Right lobe of liver (tissue), 6 donors: ENCODE measurements at regions not wholly inside any gene's neighbourhood (a gene's known extent, or its start where the extent isn't known, plus 50 kb on each side); places are given as distances from the start of the nearest gene placed in this dataset.

Experiments used
- ATAC-seq, 4 donors: fragments of 200-7000 bp; cut with Tn5 transposase; one replicate each; pipeline ENCODE4 v1.9.1; 2020; ENCODE audit warnings: mild to moderate bottlenecking in 4 of 4, moderate library complexity in 4 of 4
- DNase-seq, 3 donors: peaks; one replicate each; pipeline ENCODE4 v3.0.0-alpha.2; 2020
- H3K27ac ChIP-seq, 3 donors: fragments of 200-600 bp; one replicate each; pipeline ENCODE4 v1.8.0; 2022
- H3K27me3 ChIP-seq, 2 donors: fragments of 200-600 bp; one replicate each; pipeline ENCODE4 v1.8.0; 2022
- H3K36me3 ChIP-seq, 4 donors: fragments of 200-600 bp; sonication (generic) in 1 of 4; one replicate each; pipeline versions ENCODE4 v1.5.1 to v1.8.0; 2017 to 2022; ENCODE audit warnings: control low read depth in 1 of 4
- H3K4me1 ChIP-seq, 4 donors: fragments of 200-600 bp; sonication (generic) in 1 of 4; one replicate each; pipeline versions ENCODE4 v1.5.1 to v1.8.0; 2017 to 2022; ENCODE audit warnings: control low read depth in 1 of 4
- H3K4me3 ChIP-seq, 3 donors: fragments of 200-600 bp; one replicate each; pipeline ENCODE4 v1.8.0; 2022
- H3K9me3 ChIP-seq, 4 donors: fragments of 200-600 bp; sonication (generic) in 1 of 4; one replicate each; pipeline versions ENCODE4 v1.5.1 to v1.8.0; 2017 to 2022; ENCODE audit warnings: control low read depth in 1 of 4
- POLR2A ChIP-seq: fragments of 450-650 bp; IDR thresholded peaks from one replicate; pipeline ENCODE4 v1.6.1; 2017; ENCODE audit warnings: antibody characterized with exemption, mild to moderate bottlenecking
- WGBS: methylation state at CpG from one replicate; pipeline ENCODE4 v1.1.6; 2018; ENCODE audit warnings: low coverage, low lambda C conversion rate; ENCODE audit not compliant: insufficient coverage; ENCODE audit errors: missing lambda C conversion rate; 5-methylcytosine and 5-hydroxymethylcytosine counted together
- intact Hi-C, 2 donors: fragments of 100-400 bp; cut with DNase I; formaldehyde crosslinking; loops; one replicate each; pipeline versions ENCODE4 v1.11.2 to v1.14.1; 2022
- TF ChIP-seq, protein P1 (sequence below), 4 donors: fragments of 200-600 bp in 3 of 4; fragments of 450-650 bp in 1 of 4; IDR thresholded peaks; one replicate each; pipeline versions ENCODE4 v1.5.1 to v1.8.0; 2016 to 2022; ENCODE audit warnings: antibody characterized with exemption in 4 of 4, mild to moderate bottlenecking in 2 of 4
- donor health status: DM: no; HTN: yes; CAD: no.
- donor health status: DM: no; HTN: no; CAD: no.
- donor health status: DM: no; HTN: no; CAD: no.
- donor health status: DM: no; HTN: yes; CAD: no.
- donor health status: DM: no; HTN: yes; CAD: no.

GRCh38 chr4:180284267-180284666, 1958.9 kb upstream of the TENM3 start:
- H3K4me1 ChIP-seq = no peaks in the 10 kb centered on the region
- no peak overlapping the region for H3K27ac ChIP-seq
- DNase-seq (no peak), ATAC-seq (no peak)
- no peaks in the 10 kb centered on the region for H3K27me3 ChIP-seq
- intact Hi-C loops = no loop called here
- TF ChIP-seq, protein P1, sequence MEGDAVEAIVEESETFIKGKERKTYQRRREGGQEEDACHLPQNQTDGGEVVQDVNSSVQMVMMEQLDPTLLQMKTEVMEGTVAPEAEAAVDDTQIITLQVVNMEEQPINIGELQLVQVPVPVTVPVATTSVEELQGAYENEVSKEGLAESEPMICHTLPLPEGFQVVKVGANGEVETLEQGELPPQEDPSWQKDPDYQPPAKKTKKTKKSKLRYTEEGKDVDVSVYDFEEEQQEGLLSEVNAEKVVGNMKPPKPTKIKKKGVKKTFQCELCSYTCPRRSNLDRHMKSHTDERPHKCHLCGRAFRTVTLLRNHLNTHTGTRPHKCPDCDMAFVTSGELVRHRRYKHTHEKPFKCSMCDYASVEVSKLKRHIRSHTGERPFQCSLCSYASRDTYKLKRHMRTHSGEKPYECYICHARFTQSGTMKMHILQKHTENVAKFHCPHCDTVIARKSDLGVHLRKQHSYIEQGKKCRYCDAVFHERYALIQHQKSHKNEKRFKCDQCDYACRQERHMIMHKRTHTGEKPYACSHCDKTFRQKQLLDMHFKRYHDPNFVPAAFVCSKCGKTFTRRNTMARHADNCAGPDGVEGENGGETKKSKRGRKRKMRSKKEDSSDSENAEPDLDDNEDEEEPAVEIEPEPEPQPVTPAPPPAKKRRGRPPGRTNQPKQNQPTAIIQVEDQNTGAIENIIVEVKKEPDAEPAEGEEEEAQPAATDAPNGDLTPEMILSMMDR (IDR thresholded peaks at IDR 0.05) = no peak
- no peak for TF ChIP-seq POLR2A
- H3K36me3 ChIP-seq = no peaks in the 10 kb centered on the region
- H3K9me3 ChIP-seq = no peaks in the 10 kb centered on the region
- H3K4me3 ChIP-seq = no peak overlapping the region
- WGBS = 57% methylated on average over 3 of the region's 3 CpGs

- Histone ChIP-seq H3K4me1 (no peaks in the 10 kb centered on the region), H3K4me3 (no peak overlapping the region), H3K27ac (no peak overlapping the region), H3K27me3 (no peaks in the 10 kb centered on the region), H3K36me3 (no peaks in the 10 kb centered on the region), H3K9me3 (no peaks in the 10 kb centered on the region)
- TF ChIP-seq, protein P1 (IDR thresholded peaks at IDR 0.05) = no peak
- no peak for TF ChIP-seq POLR2A
- intact Hi-C loops = no loop called here
- 50% methylated on average over 1 of the region's 1 CpG for WGBS
- ATAC-seq = no peak
- DNase-seq = no peak
These were observed 1957.4 kb upstream of the TENM3 start for GRCh38 chr4:180285796-180286195.

DNA sequence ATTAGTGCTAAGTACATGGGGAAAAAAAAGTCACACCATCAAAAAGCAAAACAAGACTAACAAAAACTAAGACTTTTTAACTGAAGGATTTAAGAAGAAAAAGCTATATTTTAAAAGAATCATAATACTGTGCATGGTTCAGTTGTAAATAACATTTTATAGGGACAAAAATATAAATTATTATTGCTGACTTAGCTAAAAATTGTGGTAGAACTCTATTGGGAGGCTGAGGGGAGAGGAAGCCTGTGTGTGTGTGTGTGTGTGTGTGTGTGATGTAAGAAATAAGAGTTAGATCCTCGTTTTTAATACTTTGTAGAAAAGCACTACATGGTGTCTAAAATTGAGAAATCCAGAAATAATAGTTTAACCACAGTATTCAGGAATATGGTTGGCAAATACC, 1950.9 kb upstream of the TENM3 start:
- no peak overlapping the region for H3K4me3 ChIP-seq
- ATAC-seq (no peak), DNase-seq (no peak)
- H3K36me3 ChIP-seq = no peaks in the 10 kb centered on the region
- H3K27me3 ChIP-seq = no peaks in the 10 kb centered on the region
- no peak overlapping the region for H3K27ac ChIP-seq
- intact Hi-C loops = no loop called here
- H3K9me3 ChIP-seq = no peaks in the 10 kb centered on the region
- 10% methylated on average over 1 of the region's 1 CpG for WGBS
- no peaks in the 10 kb centered on the region for H3K4me1 ChIP-seq
- TF ChIP-seq POLR2A = no peak
- TF ChIP-seq, protein P1 (IDR thresholded peaks at IDR 0.05) = no peak

DNA sequence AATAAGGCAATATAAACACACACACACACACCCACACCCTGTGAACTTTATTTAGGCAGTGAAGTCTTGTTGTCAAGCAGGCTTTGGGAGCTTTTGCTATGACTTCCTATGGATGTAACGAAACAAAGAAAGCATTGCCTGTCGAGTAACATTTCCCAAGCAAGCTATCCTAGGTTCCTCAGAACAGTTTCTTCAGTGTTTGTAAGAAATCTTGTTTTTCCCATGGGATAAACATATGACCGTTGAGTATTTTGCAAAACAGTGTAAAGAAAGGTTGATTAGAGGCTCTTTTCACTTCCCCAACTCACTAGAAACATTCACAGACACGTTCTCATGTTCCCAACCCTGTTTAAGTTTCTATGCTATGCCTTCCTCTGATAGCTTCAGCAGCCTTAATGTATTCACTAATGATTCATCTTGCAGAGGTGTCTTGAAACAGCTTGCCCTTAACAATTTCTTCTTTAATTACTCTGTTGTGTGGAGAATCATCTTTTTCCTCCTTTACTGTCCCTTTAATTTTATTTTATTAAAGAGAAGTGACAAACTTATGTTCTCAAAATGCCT, 1947.1 kb upstream of the TENM3 start:
- intact Hi-C loops = no loop called here
- no peaks in the 10 kb centered on the region for H3K36me3 ChIP-seq
- 29% methylated on average over 4 of the region's 4 CpGs for WGBS
- TF ChIP-seq, protein P1 (IDR thresholded peaks at IDR 0.05) = no peak
- TF ChIP-seq POLR2A = no peak
- no peaks in the 10 kb centered on the region for H3K4me1 ChIP-seq
- DNase-seq (no peak), ATAC-seq (no peak)
- no peaks in the 10 kb centered on the region for H3K27me3 ChIP-seq
- no peak overlapping the region for H3K4me3 ChIP-seq
- H3K27ac ChIP-seq = no peak overlapping the region
- no peaks in the 10 kb centered on the region for H3K9me3 ChIP-seq

- TF ChIP-seq, protein P1 (IDR thresholded peaks at IDR 0.05) = no peak
- TF ChIP-seq POLR2A = no peak
- Histone ChIP-seq H3K9me3 (peaks cover 0 to 3% (median 0%) of the 10 kb centered on the region in 4 donors), H3K27ac (no peak overlapping the region), H3K4me3 (no peak overlapping the region), H3K27me3 (no peaks in the 10 kb centered on the region), H3K36me3 (no peaks in the 10 kb centered on the region), H3K4me1 (no peaks in the 10 kb centered on the region)
- DNase-seq = no peak
- 51% methylated on average over 4 of the region's 4 CpGs for WGBS
- intact Hi-C loops = no loop called here
- no peak for ATAC-seq
These were observed 1938.9 kb upstream of the TENM3 start for GRCh38 chr4:180304321-180304720.
